H1 (cell line): ENCODE measurements at regions not wholly inside any gene's neighbourhood (a gene's known extent, or its start where the extent isn't known, plus 50 kb on each side); places are given as distances from the start of the nearest gene placed in this dataset.

ENCODE experiments used
- CTCF ChIA-PET: fragments of 300-600 bp; sonication (Branson Sonifier 250); formaldehyde crosslinking; loops from one replicate; lab custom pipeline; 2021; ENCODE audit not compliant: partially characterized antibody; lab: Charles Lee
- POLR2A ChIA-PET: fragments of 300-600 bp; sonication (Branson Sonifier 250); formaldehyde crosslinking; loops from one replicate; lab custom pipeline; 2021; ENCODE audit warnings: inconsistent platforms; ENCODE audit not compliant: partially characterized antibody; lab: Charles Lee
- DNase-seq, 2 experiments: peaks; one replicate each; pipeline versions ENCODE4 v3.0.0 to v3.0.0-alpha.2; 2010 to 2022; ENCODE audit warnings: low spot score in 2 of 2, low read depth in 1 of 2, mixed read lengths in 1 of 2
- FAIRE-seq: peaks from 2 replicates; lab custom pipeline; 2011; peaks lifted over from hg19 to GRCh38; lab: Jason Lieb, UNC
- H2AFZ ChIP-seq: 2 replicates; pipeline ENCODE4 v1.8.1; 2012; ENCODE audit warnings: low read length, inconsistent platforms
- H2AK5ac ChIP-seq: 2 replicates; pipeline ENCODE4 v1.6.1; 2013; ENCODE audit warnings: low read depth, low read length
- H2BK120ac ChIP-seq: replicated peaks from 2 replicates; pipeline ENCODE3; 2013; ENCODE audit warnings: low read depth, low read length, inconsistent platforms
- H2BK12ac ChIP-seq: 2 replicates; pipeline ENCODE4 v1.6.1; 2013; ENCODE audit warnings: low read depth, low read length
- H2BK15ac ChIP-seq: 2 replicates; pipeline ENCODE4 v1.6.1; 2013; ENCODE audit warnings: low read length
- H2BK20ac ChIP-seq: 2 replicates; pipeline ENCODE4 v1.6.1; 2013; ENCODE audit warnings: low read length
- H2BK5ac ChIP-seq: 2 replicates; pipeline ENCODE4 v1.6.1; 2013; ENCODE audit warnings: low read depth, low read length
- H3K14ac ChIP-seq: 2 replicates; pipeline ENCODE4 v1.6.1; 2013; ENCODE audit warnings: inconsistent platforms; ENCODE audit not compliant: insufficient read length
- H3K18ac ChIP-seq: 2 replicates; pipeline ENCODE4 v1.6.1; 2013; ENCODE audit warnings: low read length; ENCODE audit errors: extremely low read depth
- H3K23ac ChIP-seq: 2 replicates; pipeline ENCODE4 v1.6.1; 2013; ENCODE audit warnings: inconsistent platforms; ENCODE audit not compliant: insufficient read length
- H3K23me2 ChIP-seq: 2 replicates; pipeline ENCODE4 v1.6.1; 2013; ENCODE audit warnings: low read depth, low read length
- H3K27ac ChIP-seq: 2 replicates; pipeline ENCODE4 v1.6.1; 2011; ENCODE audit warnings: low read depth, low read length, inconsistent platforms
- H3K27me3 ChIP-seq, 4 experiments: replicated peaks in 1 of 4; 1 replicate in 1 of 4; 2 replicates in 3 of 4; pipeline versions ENCODE4 v1.6.1 to v1.8.1; 2011 to 2013; ENCODE audit warnings: low read length in 3 of 4, mild to moderate bottlenecking in 3 of 4, inconsistent platforms in 2 of 4, mixed read lengths in 2 of 4, moderate library complexity in 1 of 4; ENCODE audit not compliant: control insufficient read depth in 3 of 4, insufficient read depth in 3 of 4; ENCODE audit errors: extremely low read depth in 1 of 4
- H3K36me3 ChIP-seq, 4 experiments: 2 replicates each; pipeline versions ENCODE4 v1.6.1 to v1.8.1; 2011 to 2013; ENCODE audit warnings: mild to moderate bottlenecking in 4 of 4, low read length in 3 of 4, moderate library complexity in 2 of 4, control low read depth in 1 of 4, inconsistent platforms in 1 of 4; ENCODE audit not compliant: insufficient read depth in 4 of 4, control insufficient read depth in 2 of 4
- H3K4ac ChIP-seq: replicated peaks from 2 replicates; pipeline ENCODE3; 2013; ENCODE audit warnings: low read length, low read depth, mixed read lengths, inconsistent platforms; ENCODE audit not compliant: insufficient read length
- H3K4me1 ChIP-seq, 4 experiments: replicated peaks in 1 of 4; 1 replicate in 1 of 4; 2 replicates in 3 of 4; pipeline versions ENCODE4 v1.6.1 to v1.8.1; 2011 to 2013; ENCODE audit warnings: low read length in 3 of 4, inconsistent platforms in 2 of 4, mixed read lengths in 1 of 4; ENCODE audit not compliant: insufficient read depth in 4 of 4, control insufficient read depth in 3 of 4
- H3K4me2 ChIP-seq, 2 experiments: 2 replicates each; pipeline versions ENCODE4 v1.6.1 to v1.8.1; 2011 to 2013; ENCODE audit warnings: low read depth in 2 of 2, low read length in 2 of 2, control low read depth in 1 of 2, inconsistent platforms in 1 of 2, mild to moderate bottlenecking in 1 of 2; ENCODE audit not compliant: insufficient read depth in 1 of 2
- H3K4me3 ChIP-seq, 4 experiments: fragments of 200-600, 300-600 bp in 1 of 4; sonication (generic), shearing (Covaris generic), sonication (Bioruptor Twin) in 1 of 4; 2 replicates each; pipeline versions ENCODE4 v1.5.1 to v1.8.1; 2011 to 2016; ENCODE audit warnings: low read length in 4 of 4, low read depth in 3 of 4, control low read depth in 2 of 4, inconsistent platforms in 2 of 4, mild to moderate bottlenecking in 2 of 4, mixed read lengths in 1 of 4, moderate library complexity in 1 of 4; ENCODE audit not compliant: insufficient read depth in 2 of 4; ENCODE audit errors: extremely low read depth in 1 of 4
- H3K56ac ChIP-seq: replicated peaks from 2 replicates; pipeline ENCODE3; 2013; ENCODE audit warnings: low read depth, mild to moderate bottlenecking, mixed read lengths, low read length, inconsistent platforms; ENCODE audit not compliant: insufficient read length
- H3K79me1 ChIP-seq: 2 replicates; pipeline ENCODE4 v1.6.1; 2013; ENCODE audit warnings: low read depth, low read length, control low read depth
- H3K79me2 ChIP-seq, 2 experiments: 2 replicates each; pipeline versions ENCODE4 v1.6.1 to v1.8.1; 2012 to 2013; ENCODE audit warnings: low read length in 2 of 2, mild to moderate bottlenecking in 2 of 2, inconsistent platforms in 1 of 2; ENCODE audit not compliant: insufficient read depth in 2 of 2, control insufficient read depth in 1 of 2
- H3K9ac ChIP-seq, 4 experiments: replicated peaks in 1 of 4; 1 replicate in 1 of 4; 2 replicates in 3 of 4; pipeline versions ENCODE4 v1.6.1 to v1.8.1; 2011 to 2013; ENCODE audit warnings: low read depth in 3 of 4, low read length in 3 of 4, control low read depth in 2 of 4, mild to moderate bottlenecking in 2 of 4, moderate library complexity in 2 of 4, inconsistent platforms in 1 of 4; ENCODE audit errors: extremely low read depth in 1 of 4
- H3K9me3 ChIP-seq, 2 experiments: 2 replicates each; pipeline versions ENCODE4 v1.6.1 to v1.8.1; 2012 to 2013; ENCODE audit warnings: mild to moderate bottlenecking in 2 of 2, moderate library complexity in 2 of 2, control low read depth in 1 of 2, inconsistent platforms in 1 of 2, low read depth in 1 of 2, low read length in 1 of 2, mixed read lengths in 1 of 2; ENCODE audit not compliant: insufficient read depth in 2 of 2
- H4K20me1 ChIP-seq, 2 experiments: replicated peaks in 1 of 2; 2 replicates each; pipeline versions ENCODE3 to v1.8.1; 2011 to 2013; ENCODE audit warnings: inconsistent platforms in 2 of 2, low read length in 2 of 2, mild to moderate bottlenecking in 1 of 2; ENCODE audit not compliant: insufficient read depth in 2 of 2, control insufficient read depth in 1 of 2
- H4K5ac ChIP-seq: 2 replicates; pipeline ENCODE4 v1.6.1; 2013; ENCODE audit warnings: low read length, low read depth, mixed read lengths, inconsistent platforms; ENCODE audit not compliant: insufficient read length
- H4K8ac ChIP-seq: 2 replicates; pipeline ENCODE4 v1.8.0; 2013; ENCODE audit warnings: mild to moderate bottlenecking, moderate library complexity, low read length, inconsistent platforms; ENCODE audit not compliant: insufficient read depth; ENCODE audit errors: extremely low read depth
- H4K91ac ChIP-seq: replicated peaks from 2 replicates; pipeline ENCODE3; 2013; ENCODE audit warnings: low read length, mixed read lengths, inconsistent platforms; ENCODE audit not compliant: insufficient read length
- ASH2L ChIP-seq: fragments of 200-600, 300-600 bp; sonication (generic); IDR thresholded peaks from one replicate; pipeline ENCODE4 v1.7.1; 2017; ENCODE audit warnings: low read length
- ATF2 ChIP-seq: IDR thresholded peaks from 2 replicates; pipeline ENCODE4 v1.6.1; 2012; ENCODE audit warnings: low read length, inconsistent platforms
- CTCF ChIP-seq, 3 experiments: IDR thresholded peaks; 1 replicate in 2 of 3; 2 replicates in 1 of 3; pipeline versions ENCODE4 v1.5.1 to v1.6.1; 2011; ENCODE audit warnings: low read length in 3 of 3, mild to moderate bottlenecking in 3 of 3, inconsistent platforms in 2 of 3, low read depth in 1 of 3, moderate library complexity in 1 of 3; ENCODE audit not compliant: insufficient read depth in 1 of 3; ENCODE audit errors: control extremely low read depth in 1 of 3
- EGR1 ChIP-seq: IDR thresholded peaks from 2 replicates; pipeline ENCODE4 v1.6.1; 2011; ENCODE audit warnings: low read depth, low read length, borderline replicate concordance
- EZH2 ChIP-seq: fragments of 200-600 bp; sonication (generic); IDR thresholded peaks from 2 replicates; pipeline ENCODE4 v1.7.1; 2012; ENCODE audit warnings: low read depth, mild to moderate bottlenecking, moderate library complexity, low read length, inconsistent platforms; ENCODE audit not compliant: severe bottlenecking
- RNF2 ChIP-seq: fragments of 200-900, 300-1000 bp; sonication (generic); IDR thresholded peaks from 2 replicates; pipeline ENCODE4 v1.7.1; 2016; ENCODE audit warnings: borderline replicate concordance, low read depth, mild to moderate bottlenecking, antibody characterized with exemption, low read length; ENCODE audit not compliant: poor library complexity, severe bottlenecking; ENCODE audit errors: missing control alignments
- WGBS, 2 experiments: shearing (Covaris generic) in 1 of 2; methylation state at CpG; one replicate each; pipeline versions ENCODE4 v1.1.6 to v1.1.7; 2013 to 2015; ENCODE audit warnings: low lambda C conversion rate in 2 of 2, mixed read lengths in 2 of 2, inconsistent platforms in 1 of 2, low coverage in 1 of 2, missing lambda C conversion rate in 1 of 2; ENCODE audit not compliant: insufficient replicate concordance in 2 of 2, insufficient coverage in 1 of 2, insufficient read length in 1 of 2; ENCODE audit errors: extremely low coverage in 1 of 2, missing lambda C conversion rate in 1 of 2; 5-methylcytosine and 5-hydroxymethylcytosine counted together

GRCh38 chr4:124055336-124055735 is 657.2 kb downstream of the ANKRD50 start:
- no peaks in the 10 kb centered on the region for H3K36me3 ChIP-seq
- 100% methylated on average over 1 of the region's 1 CpG; no CpG with 5 or more reads in 1 of the 2 experiments for WGBS, 2 experiments
- no peak overlapping the region for H3K4ac ChIP-seq
- H3K23me2 ChIP-seq, result no peaks in the 10 kb centered on the region
- H3K9me3 ChIP-seq, result no peaks in the 10 kb centered on the region
- no peak overlapping the region for H4K5ac ChIP-seq
- H2BK120ac ChIP-seq, result no peak overlapping the region
- ChIA-PET POLR2A (no interaction called here), CTCF (no interaction called here)
- no peak overlapping the region for H3K14ac ChIP-seq
- H3K27me3 ChIP-seq, result no peaks in the 10 kb centered on the region
- H2BK20ac ChIP-seq, result no peak overlapping the region
- H2BK12ac ChIP-seq, result no peak overlapping the region
- H3K4me1 ChIP-seq, result peaks cover 0 to 2% (median 0%) of the 10 kb centered on the region in 4 experiments; a peak in 1 of 7 replicates
- no peak overlapping the region for H2AFZ ChIP-seq
- no peak overlapping the region for H4K91ac ChIP-seq
- no peak overlapping the region for H2AK5ac ChIP-seq
- TF ChIP-seq ATF2 (no peak), EZH2 (no peak), ASH2L (no peak), EGR1 (no peak), CTCF (IDR thresholded peaks at IDR 0.05; ENCODE audit: control extremely low read depth in 1 of 3, insufficient read depth in 1 of 3, low read depth in 1 of 3, low read length in 3 of 3) (no peak), RNF2 (no peak)
- H3K9ac ChIP-seq, result no peak overlapping the region
- H2BK15ac ChIP-seq, result no peak overlapping the region
- no peak overlapping the region for H3K23ac ChIP-seq
- no peak overlapping the region for H2BK5ac ChIP-seq
- H3K79me2 ChIP-seq, result no peaks in the 10 kb centered on the region
- no peak for FAIRE-seq
- H3K18ac ChIP-seq, result no peak overlapping the region
- no peak overlapping the region for H3K27ac ChIP-seq
- H4K20me1 ChIP-seq, result no peaks in the 10 kb centered on the region
- H3K4me3 ChIP-seq, result no peak overlapping the region
- H3K56ac ChIP-seq, result no peak overlapping the region
- DNase-seq, result no peak
- H4K8ac ChIP-seq, result no peak overlapping the region
- no peak overlapping the region for H3K4me2 ChIP-seq
- no peaks in the 10 kb centered on the region for H3K79me1 ChIP-seq
